ENCODE measurements at regions not wholly inside any gene's neighbourhood (a gene's known extent, or its start where the extent isn't known, plus 50 kb on each side); places are given as distances from the start of the nearest gene placed in this dataset.
A peak's percentile ranks its signal among the peaks of the same experiment; 100 is the strongest.
"Not testable (repeated sequence)": the region's sequence is repeated elsewhere in the genome, so short reads cannot be mapped to it uniquely, and the experiment has no call there.

DNA sequence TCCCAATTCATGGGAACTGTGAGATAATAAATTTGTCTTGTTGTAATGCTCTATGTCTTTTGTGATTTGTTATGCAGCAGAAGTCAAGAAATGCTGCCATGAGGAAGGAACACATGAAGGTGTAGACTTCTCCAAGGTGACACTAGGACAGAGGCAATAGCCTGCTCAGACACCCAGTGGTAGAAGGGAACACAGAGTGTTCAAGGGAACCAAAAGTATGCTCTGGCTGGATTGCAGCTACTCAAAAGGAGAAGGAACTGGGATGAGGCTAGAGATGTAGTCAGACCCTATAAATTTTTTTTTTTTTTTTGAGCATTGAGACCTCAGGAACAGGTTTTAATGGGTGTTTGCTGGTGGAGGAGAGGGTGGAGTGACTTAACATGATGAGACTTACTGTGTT, 232.5 kb downstream of the PARP8 start:
- no peak for DNase-seq

DNA sequence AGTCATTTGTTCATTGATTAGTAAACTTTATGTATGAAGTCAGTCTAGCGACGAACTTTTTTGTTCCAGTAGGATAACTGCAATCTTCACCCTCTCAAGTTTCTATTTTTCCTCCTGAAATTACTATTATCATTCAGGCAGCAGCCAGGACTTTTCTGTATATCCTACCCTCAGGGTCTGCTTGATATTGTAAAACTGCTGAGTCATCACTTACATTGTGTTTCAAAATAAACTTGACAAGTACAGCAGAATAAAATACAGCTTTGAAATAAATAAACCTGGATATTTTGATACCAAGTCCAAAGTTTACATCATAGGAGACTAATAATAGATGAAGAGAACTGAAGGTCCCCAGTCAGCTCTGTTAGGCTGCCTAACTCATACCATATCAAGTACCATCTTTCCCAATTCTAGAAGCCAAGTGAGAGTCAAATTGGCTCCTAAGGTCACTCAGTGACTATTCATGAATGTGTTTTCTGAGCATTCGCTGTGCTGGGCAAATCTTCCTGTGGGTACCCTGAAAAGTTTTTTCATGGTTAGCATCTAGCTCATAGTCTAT, 234.6 kb downstream of the PARP8 start:
- no peak for DNase-seq

DNA sequence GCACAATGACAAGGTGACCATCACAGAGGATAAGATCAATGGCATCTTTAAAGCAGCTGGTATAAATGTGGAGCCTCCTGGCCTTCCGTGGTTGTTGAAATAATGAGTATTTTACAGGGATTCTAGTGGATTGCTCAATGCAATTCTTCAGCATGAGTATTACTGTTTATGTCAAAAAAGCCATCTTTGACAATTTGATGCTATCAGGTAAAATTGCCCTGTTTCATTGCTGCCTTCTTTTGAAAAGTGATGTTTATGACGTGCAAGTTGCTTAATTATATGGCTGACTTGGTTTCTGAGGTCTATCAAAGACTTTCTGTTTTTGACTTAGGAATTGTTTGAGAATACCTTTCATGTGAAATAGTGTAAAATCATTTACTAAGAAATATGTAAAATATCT, 237.2 kb downstream of the PARP8 start:
- DNase-seq: no peak

GRCh38 chr5:50905996-50906570, 239.6 kb downstream of the PARP8 start:
- no peak for DNase-seq

- not testable (repeated sequence) for DNase-seq
Observed at GRCh38 chr5:50920160-50920559, 253.7 kb downstream of the PARP8 start.

DNA sequence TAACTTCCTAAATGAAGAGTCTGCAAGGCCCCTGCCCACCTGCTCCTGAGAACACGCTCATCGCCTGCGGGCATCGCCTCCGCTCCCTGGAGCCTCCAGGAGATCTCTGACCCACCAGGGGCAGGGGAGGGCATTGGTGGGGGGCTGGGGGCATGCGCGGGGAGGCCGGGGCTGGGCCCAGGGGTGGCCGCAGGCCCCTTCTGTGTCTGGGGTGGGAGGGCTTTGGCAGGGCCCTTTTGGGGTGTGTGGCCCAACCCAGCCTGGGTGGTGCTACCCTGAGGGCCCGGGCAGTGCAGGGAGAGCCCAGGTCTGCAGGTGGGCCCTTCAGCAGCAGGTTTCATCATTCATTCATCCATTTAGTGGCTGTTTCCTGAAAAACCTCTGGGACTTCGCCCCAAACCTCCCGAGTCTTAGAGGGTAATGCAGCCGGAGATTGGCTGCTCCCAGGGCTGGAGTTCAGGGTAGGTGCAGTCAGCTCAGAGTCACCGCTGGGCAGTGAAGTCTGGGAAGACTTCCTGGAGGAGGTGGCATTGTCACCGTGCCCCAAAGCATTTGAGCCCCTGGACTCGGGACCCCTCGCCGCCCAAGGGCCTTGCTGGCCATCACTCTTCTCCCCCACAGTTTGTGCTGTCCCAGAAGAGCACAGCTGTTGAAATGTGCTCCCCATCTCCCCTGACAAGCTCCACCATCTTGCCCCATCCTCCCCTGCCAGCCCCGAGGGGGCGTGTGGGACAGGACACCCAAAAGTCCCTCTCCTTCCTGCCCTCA, 255.1 kb downstream of the PARP8 start:
- DNase-seq: no peak

- not testable (repeated sequence) for DNase-seq
Observed at GRCh38 chr5:50922134-50922941, 255.9 kb downstream of the PARP8 start.

DNA sequence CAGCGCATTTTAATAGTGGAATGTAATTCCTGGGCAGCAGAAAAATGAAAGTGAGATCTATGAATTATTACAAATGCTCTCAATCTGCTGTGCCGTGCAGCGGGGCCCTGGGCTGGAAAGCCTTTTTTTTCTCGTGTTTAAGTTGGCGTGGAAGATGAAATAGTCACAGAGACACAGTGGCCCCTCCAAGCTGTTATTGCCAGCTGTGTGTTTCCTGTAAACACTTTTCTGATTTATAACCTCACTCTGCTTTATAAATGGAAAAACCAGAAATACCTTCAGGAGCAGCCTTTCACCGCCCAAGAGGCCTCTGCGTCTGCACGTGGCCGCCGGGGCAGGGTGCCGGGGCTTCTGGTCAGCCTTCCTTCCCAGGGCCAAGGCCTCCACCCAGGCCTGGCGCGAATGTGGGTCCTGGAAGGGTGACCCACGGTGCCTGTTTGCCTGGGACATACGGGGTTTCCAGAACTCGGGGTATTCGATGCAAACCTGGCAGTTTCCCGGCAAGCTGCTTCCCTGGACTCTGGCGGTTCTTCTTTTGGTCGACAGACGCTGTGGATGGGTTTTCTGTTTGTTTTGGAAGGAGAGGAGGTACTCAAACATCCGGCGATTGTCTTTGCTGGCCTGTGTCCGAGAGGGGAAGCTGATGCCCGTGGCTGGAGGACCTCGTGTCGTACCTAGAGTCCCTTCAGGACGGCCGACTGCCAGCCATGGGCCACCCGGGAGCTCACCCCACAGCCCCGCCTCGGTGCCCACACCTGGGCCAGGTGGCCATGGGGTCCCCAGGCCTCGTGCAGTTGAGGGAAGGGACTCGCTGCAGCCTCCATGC, 256.7 kb downstream of the PARP8 start:
- no peak for DNase-seq

GRCh38 chr5:50923768-50924494, 257.5 kb downstream of the PARP8 start:
- DNase-seq: no peak

DNA sequence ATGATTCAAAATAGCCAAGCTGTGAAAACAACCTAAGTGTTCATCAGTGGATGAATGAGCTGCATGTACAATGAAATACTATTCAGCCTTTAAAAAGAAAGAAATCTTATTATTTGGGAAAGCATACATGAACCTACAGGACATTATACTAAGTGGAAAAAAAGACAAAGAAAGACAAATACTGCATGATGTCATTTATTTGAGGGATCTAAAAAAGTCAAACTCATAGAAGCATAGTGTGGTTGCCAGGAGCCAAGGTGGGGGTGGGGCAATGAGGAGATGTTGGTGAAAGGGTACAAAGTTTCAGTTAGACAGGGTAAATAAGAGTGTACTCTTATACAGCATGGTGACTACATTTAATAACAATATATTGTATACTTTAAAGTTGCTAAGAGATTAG, 261.5 kb downstream of the PARP8 start:
- DNase-seq: no peak

GRCh38 chr5:50929174-50929573, 262.7 kb downstream of the PARP8 start:
- DNase-seq: no peak

GRCh38 chr5:50934343-50934742, 267.9 kb downstream of the PARP8 start:
- no peak for DNase-seq

DNA sequence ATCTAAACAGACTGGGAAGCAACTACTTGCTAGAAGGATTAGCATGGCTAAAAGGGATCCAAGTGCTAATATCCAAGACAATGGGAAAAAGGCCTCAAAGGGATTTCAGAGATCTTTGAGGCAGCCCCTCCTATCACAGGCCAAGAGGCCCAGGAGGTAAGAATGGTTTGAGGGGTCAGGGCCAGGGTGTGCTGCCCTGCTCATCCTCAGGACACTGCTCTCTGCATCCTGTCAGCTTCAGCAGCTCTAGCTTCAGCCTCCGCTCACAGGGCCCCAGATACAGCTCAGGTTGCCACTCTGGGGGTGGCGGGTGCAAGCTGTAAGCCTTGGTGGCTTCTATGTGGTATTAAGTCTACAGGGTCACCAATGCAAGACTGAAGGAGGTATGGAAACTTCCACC, 278.7 kb downstream of the PARP8 start:
- no peak for DNase-seq

GRCh38 chr5:50947906-50948683, 281.7 kb downstream of the PARP8 start:
- DNase-seq: no peak

GRCh38 chr5:50953290-50953689, 286.9 kb downstream of the PARP8 start:
- DNase-seq: no peak

DNA sequence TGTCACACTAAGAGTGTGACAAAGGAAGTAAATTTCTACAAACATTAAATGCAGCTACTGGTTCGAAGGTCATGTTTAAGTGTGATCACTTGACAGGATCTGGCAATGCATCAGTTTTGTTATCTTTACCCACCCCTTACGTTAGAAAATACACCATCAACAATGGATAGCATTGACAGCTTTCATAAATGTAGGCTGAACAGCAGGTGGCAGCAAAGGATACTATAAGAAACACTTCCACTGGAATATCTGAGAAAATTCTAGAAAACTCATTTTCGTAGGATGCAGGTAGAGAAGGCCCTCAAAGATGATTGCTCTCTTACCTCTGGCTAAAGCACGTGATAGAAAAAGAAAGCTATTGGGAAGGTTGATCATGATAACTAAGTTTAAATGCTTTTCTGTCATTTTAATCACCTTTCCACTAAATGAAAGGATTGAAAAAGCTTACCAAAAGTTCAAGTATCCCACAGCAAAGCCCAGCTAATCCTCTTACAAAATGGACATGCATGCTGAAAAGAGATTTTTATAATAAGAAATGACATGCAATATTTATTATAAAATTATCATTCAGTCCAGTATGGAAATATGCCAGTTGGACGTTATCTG, 292.5 kb downstream of the PARP8 start:
- DNase-seq: peak; percentile 29

GRCh38 chr5:50962934-50963872, 296.8 kb downstream of the PARP8 start:
- peak; percentile 53 for DNase-seq

DNA sequence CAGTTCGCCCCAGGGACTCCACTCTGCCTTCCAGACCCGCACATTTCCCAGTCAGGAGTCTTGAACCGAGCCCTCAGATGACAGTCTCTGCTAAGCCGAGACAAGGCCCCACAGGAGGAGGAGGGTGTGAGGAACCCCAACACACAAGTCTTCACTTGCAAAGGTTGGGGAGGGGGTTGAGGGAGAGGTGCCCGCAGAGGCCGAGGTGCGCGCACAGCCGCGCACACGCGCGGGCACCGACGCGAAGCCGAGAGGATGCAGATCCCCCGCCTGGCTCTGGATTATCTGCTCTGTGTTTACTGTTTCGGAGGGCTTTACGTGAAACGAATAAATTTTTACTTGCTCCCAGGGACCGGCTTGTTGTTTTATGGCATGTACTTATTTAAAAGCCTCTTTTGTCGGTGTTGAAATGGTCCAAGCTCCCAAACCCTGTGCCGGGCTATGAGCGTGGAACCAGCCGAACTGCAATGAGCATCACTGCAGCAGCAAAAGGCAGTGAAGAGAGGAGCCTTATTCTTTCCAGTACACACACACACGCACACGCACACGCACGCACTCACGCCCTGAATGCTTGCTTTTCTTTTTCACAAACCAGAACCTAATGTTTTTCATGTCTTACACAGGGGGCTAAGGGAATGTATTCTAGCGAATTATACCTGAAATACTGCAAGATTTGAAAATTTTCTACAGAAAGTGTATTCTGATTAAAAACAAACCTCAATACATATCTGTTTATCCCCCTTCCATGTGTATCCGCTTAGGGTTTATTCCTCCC, 297.7 kb downstream of the PARP8 start:
- no peak for DNase-seq

Data from NCI-H1694 (cell line).